CD4-positive, alpha-beta T cell treated with Interleukin-10 for 1 hour (primary cell): ENCODE measurements at regions not wholly inside any gene's neighbourhood (a gene's known extent, or its start where the extent isn't known, plus 50 kb on each side); places are given as distances from the start of the nearest gene placed in this dataset.
"Not testable (repeated sequence)": the region's sequence is repeated elsewhere in the genome, so short reads cannot be mapped to it uniquely, and the experiment has no call there.

ENCODE experiments used
- DNase-seq: peaks from one replicate; pipeline ENCODE4 v3.0.0-alpha.2; 2020

GRCh38 chr13:83086088-83086487 is 796.2 kb downstream of the SLITRK1 start:
- no peak for DNase-seq

GRCh38 chr13:83085186-83085900 is 796.9 kb downstream of the SLITRK1 start:
- DNase-seq, result no peak

GRCh38 chr13:83077499-83077898 is 804.8 kb downstream of the SLITRK1 start:
- DNase-seq, result no peak

- DNase-seq, result not testable (repeated sequence)
Measured at GRCh38 chr13:83073930-83074329, 808.3 kb downstream of the SLITRK1 start.

GRCh38 chr13:83065108-83065507 is 817.2 kb downstream of the SLITRK1 start:
- no peak for DNase-seq

- no peak for DNase-seq
Measured at GRCh38 chr13:83057119-83057518, 825.2 kb downstream of the SLITRK1 start.

- no peak for DNase-seq
Measured at GRCh38 chr13:83056269-83056668, 826.0 kb downstream of the SLITRK1 start.

GRCh38 chr13:83048419-83048818 is 833.9 kb downstream of the SLITRK1 start:
- DNase-seq, result no peak

GRCh38 chr13:83024955-83025594 is 857.2 kb downstream of the SLITRK1 start:
- no peak for DNase-seq

- DNase-seq, result no peak
Measured at GRCh38 chr13:83024232-83024631, 858.0 kb downstream of the SLITRK1 start.

- DNase-seq, result no peak
Measured at GRCh38 chr13:83019986-83020385, 862.3 kb downstream of the SLITRK1 start.

- no peak for DNase-seq
Measured at GRCh38 chr13:83009987-83010386, 872.3 kb downstream of the SLITRK1 start.

- no peak for DNase-seq
Measured at GRCh38 chr13:83008212-83008929, 873.9 kb downstream of the SLITRK1 start.

- DNase-seq, result no peak
Measured at GRCh38 chr13:83007226-83007625, 875.0 kb downstream of the SLITRK1 start.

- no peak for DNase-seq
Measured at GRCh38 chr13:83003185-83003584, 879.1 kb downstream of the SLITRK1 start.

- DNase-seq, result no peak
Measured at GRCh38 chr13:82993417-82993816, 888.9 kb downstream of the SLITRK1 start.

GRCh38 chr13:82976499-82976898 is 905.8 kb downstream of the SLITRK1 start:
- DNase-seq, result no peak

- no peak for DNase-seq
Measured at GRCh38 chr13:82963226-82964099, 918.8 kb downstream of the SLITRK1 start.

- no peak for DNase-seq
Measured at GRCh38 chr13:82962397-82962796, 919.9 kb downstream of the SLITRK1 start.

GRCh38 chr13:82961757-82962156 is 920.5 kb downstream of the SLITRK1 start:
- no peak for DNase-seq

- not testable (repeated sequence) for DNase-seq
Measured at GRCh38 chr13:82952336-82952735, 929.9 kb downstream of the SLITRK1 start.

GRCh38 chr13:82947683-82948082 is 934.6 kb downstream of the SLITRK1 start:
- DNase-seq, result no peak

- DNase-seq, result no peak
Measured at GRCh38 chr13:82947191-82947621, 935.1 kb downstream of the SLITRK1 start.
